ENCODE measurements at regions not wholly inside any gene's neighbourhood (a gene's known extent, or its start where the extent isn't known, plus 50 kb on each side); places are given as distances from the start of the nearest gene placed in this dataset.

DNA sequence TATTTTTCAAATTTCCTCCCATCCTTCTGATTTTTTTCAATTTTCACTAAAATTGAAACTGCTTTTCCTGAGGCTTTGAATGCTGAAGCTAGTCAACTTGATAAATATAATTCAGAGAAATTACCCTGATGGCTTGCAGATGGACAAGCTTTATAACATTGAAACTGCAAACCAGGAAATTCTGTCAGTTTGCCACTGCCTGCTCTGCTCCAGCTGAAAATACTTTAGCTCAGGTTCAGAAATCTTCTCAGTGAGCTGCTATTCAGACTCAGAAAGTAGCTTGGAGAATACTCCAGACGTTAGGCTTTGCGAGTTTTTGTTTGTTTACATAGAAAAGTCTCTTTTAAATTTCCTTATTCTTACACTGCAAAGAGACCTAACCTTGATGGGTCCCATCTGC, 1574.7 kb downstream of the STIM2 start:
- H3K36me3 Mint-ChIP-seq (ENCODE audit: low read depth): no peaks in the 10 kb centered on the region
- no peak overlapping the region for H3K4me3 Mint-ChIP-seq
- no peak for DNase-seq
- no peak for ATAC-seq (ENCODE audit: poor library complexity)
- H3K36me3 ChIP-seq (ENCODE audit: insufficient read depth, low read length): no peaks in the 10 kb centered on the region
- H3K27ac ChIP-seq (ENCODE audit: low read depth in 1 of 2, low read length in 2 of 2): no peak overlapping the region
- no peaks in the 10 kb centered on the region for H3K27me3 Mint-ChIP-seq
- H3K4me3 ChIP-seq (ENCODE audit: low read length): no peak overlapping the region
- no peak overlapping the region for H3K27ac Mint-ChIP-seq
- H3K9me3 Mint-ChIP-seq: peaks cover 3% of the 10 kb centered on the region
- ChIA-PET CTCF (no interaction called here), POLR2A (no interaction called here)
- peaks cover 0 to 13% of the 10 kb centered on the region in 2 experiments for H3K9me3 ChIP-seq (ENCODE audit: control insufficient read depth in 1 of 2, insufficient read depth in 1 of 2, low read length in 2 of 2)
- no peaks in the 10 kb centered on the region for H3K4me1 ChIP-seq (ENCODE audit: insufficient read depth, low read length)
- no peak for TF ChIP-seq CTCF (IDR thresholded peaks at IDR 0.05)
- no peaks in the 10 kb centered on the region for H3K4me1 Mint-ChIP-seq (ENCODE audit: low read depth)
- intact Hi-C loops (cut with DNase I, micrococcal nuclease): no loop called here
- no peaks in the 10 kb centered on the region for H3K27me3 ChIP-seq (ENCODE audit: control insufficient read depth in 1 of 2, insufficient read depth in 2 of 2, low read length in 2 of 2)

- H3K27ac ChIP-seq (ENCODE audit: low read depth in 1 of 2, low read length in 2 of 2): no peak overlapping the region
- no peak overlapping the region for H3K4me3 ChIP-seq (ENCODE audit: low read length)
- TF ChIP-seq CTCF (IDR thresholded peaks at IDR 0.05): no peak
- no peaks in the 10 kb centered on the region for H3K36me3 ChIP-seq (ENCODE audit: insufficient read depth, low read length)
- POLR2A ChIA-PET: no interaction called here
- intact Hi-C loops (cut with DNase I, micrococcal nuclease): no loop called here
- H3K4me3 Mint-ChIP-seq: no peak overlapping the region
- H3K36me3 Mint-ChIP-seq (ENCODE audit: low read depth): no peaks in the 10 kb centered on the region
- H3K27me3 Mint-ChIP-seq: no peaks in the 10 kb centered on the region
- no peak for ATAC-seq (ENCODE audit: poor library complexity)
- no peak for DNase-seq
- H3K9me3 ChIP-seq (ENCODE audit: control insufficient read depth in 1 of 2, insufficient read depth in 1 of 2, low read length in 2 of 2): peaks cover 0 to 13% of the 10 kb centered on the region in 2 experiments
- H3K9me3 Mint-ChIP-seq: peaks cover 4% of the 10 kb centered on the region
- H3K4me1 Mint-ChIP-seq (ENCODE audit: low read depth): no peaks in the 10 kb centered on the region
- no peaks in the 10 kb centered on the region for H3K27me3 ChIP-seq (ENCODE audit: control insufficient read depth in 1 of 2, insufficient read depth in 2 of 2, low read length in 2 of 2)
- no peaks in the 10 kb centered on the region for H3K4me1 ChIP-seq (ENCODE audit: insufficient read depth, low read length)
- CTCF ChIA-PET: no interaction called here
- no peak overlapping the region for H3K27ac Mint-ChIP-seq
Observed at GRCh38 chr4:28436191-28437080, 1575.8 kb downstream of the STIM2 start.

- DNase-seq (no peak), ATAC-seq (ENCODE audit: poor library complexity) (no peak)
- Histone ChIP-seq H3K27me3 (ENCODE audit: control insufficient read depth in 1 of 2, insufficient read depth in 2 of 2, low read length in 2 of 2) (no peaks in the 10 kb centered on the region), H3K4me3 (ENCODE audit: low read length) (no peak overlapping the region), H3K36me3 (ENCODE audit: insufficient read depth, low read length) (no peaks in the 10 kb centered on the region), H3K27ac (ENCODE audit: low read depth in 1 of 2, low read length in 2 of 2) (no peak overlapping the region), H3K9me3 (ENCODE audit: control insufficient read depth in 1 of 2, insufficient read depth in 1 of 2, low read length in 2 of 2) (peaks cover 0 to 3% of the 10 kb centered on the region in 2 experiments), H3K4me1 (ENCODE audit: insufficient read depth, low read length) (no peaks in the 10 kb centered on the region)
- POLR2A ChIA-PET: no interaction called here
- intact Hi-C loops (cut with DNase I, micrococcal nuclease): no loop called here
- Mint-ChIP-seq H3K36me3 (ENCODE audit: low read depth) (no peaks in the 10 kb centered on the region), H3K4me3 (no peak overlapping the region), H3K9me3 (peaks cover 12% of the 10 kb centered on the region), H3K4me1 (ENCODE audit: low read depth) (no peaks in the 10 kb centered on the region), H3K27ac (no peak overlapping the region), H3K27me3 (no peaks in the 10 kb centered on the region)
- CTCF ChIA-PET: no interaction called here
- no peak for TF ChIP-seq CTCF (IDR thresholded peaks at IDR 0.05)
Observed at GRCh38 chr4:28443371-28443770, 1582.7 kb downstream of the STIM2 start.

All from CD4-positive, alpha-beta T cell (primary cell).